H1 (cell line): ENCODE measurements at regions not wholly inside any gene's neighbourhood (a gene's known extent, or its start where the extent isn't known, plus 50 kb on each side); places are given as distances from the start of the nearest gene placed in this dataset.
A peak's percentile ranks its signal among the peaks of the same experiment; 100 is the strongest.

ENCODE experiments used
- RBBP5 ChIP-seq: IDR thresholded peaks from 2 replicates; pipeline ENCODE4 v1.7.1; 2012; ENCODE audit warnings: low read depth, mild to moderate bottlenecking, inconsistent platforms, low read length, moderate library complexity, borderline replicate concordance

DNA sequence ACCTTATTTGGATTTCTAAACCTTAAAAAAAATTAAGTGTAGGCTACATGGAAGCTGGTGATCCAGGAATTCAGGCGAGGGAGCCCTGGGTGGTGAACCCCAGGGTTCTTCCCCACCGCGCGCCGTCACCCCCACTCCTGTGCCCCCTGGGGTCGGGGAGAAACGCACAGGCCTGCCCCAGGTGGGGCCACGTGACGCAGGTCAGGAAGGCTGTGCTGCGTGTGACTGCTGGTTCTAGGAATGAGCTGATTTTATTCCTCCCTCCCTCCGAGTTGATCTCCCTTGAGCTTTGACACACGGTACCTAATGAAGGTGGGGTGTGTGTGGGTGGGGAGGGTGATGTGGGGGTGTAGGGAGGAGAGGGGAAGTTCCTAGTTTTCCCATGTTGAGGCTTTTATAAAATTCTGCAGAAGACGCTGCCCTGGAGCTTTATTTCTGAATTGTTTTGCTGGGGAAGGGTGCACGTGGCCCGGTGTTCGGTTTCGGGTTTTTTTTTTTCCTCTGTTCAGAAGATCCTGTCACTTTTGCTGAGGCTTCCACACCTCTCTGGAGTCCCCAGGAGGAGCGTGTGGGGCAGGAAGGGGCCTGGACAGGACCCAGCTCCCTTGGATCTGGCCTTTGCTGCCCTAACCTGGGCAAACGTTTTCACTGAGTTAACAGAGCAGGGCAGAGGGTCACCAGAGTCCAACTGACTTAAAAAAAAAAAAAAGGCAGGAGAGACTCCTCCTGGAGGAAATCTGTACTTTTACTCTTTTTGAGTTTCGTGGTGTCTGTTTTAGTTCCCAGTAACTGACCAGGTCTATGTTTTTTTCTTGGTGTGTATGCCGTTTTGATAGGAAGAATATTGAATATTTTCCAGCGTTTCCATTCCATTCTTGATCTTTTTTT is 55.8 kb upstream of the GSE1 start (continued):
- TF ChIP-seq RBBP5 = 0 out of 2 replicates have a peak, but pooled peaks have one; percentile 1
